Keratinocyte (primary cell): ENCODE measurements at regions not wholly inside any gene's neighbourhood (a gene's known extent, or its start where the extent isn't known, plus 50 kb on each side); places are given as distances from the start of the nearest gene placed in this dataset.

Experiments
- DNase-seq: peaks from one replicate; pipeline ENCODE4 v3.0.0-alpha.2; 2011; ENCODE audit warnings: low read depth, missing footprints, low spot score
- FAIRE-seq: peaks from 2 replicates; lab custom pipeline; 2011; peaks lifted over from hg19 to GRCh38; lab: Jason Lieb, UNC
- H2AFZ ChIP-seq: 2 replicates; pipeline ENCODE4 v1.6.0; 2012; ENCODE audit warnings: low read length, control low read depth, inconsistent platforms; ENCODE audit not compliant: control insufficient read depth
- H3K27ac ChIP-seq: 2 replicates; pipeline ENCODE4 v1.5.1; 2011; ENCODE audit warnings: low read length; ENCODE audit not compliant: control insufficient read depth, insufficient read depth
- H3K27me3 ChIP-seq: 3 replicates; pipeline ENCODE4 v1.6.0; 2011; ENCODE audit warnings: low read length; ENCODE audit not compliant: control insufficient read depth, insufficient read depth; ENCODE audit errors: extremely low read depth
- H3K36me3 ChIP-seq, 2 experiments: 2 replicates in 1 of 2; 3 replicates in 1 of 2; pipeline ENCODE4 v1.5.1; 2011; ENCODE audit warnings: low read length in 2 of 2, mild to moderate bottlenecking in 1 of 2; ENCODE audit not compliant: control insufficient read depth in 2 of 2, insufficient read depth in 2 of 2; ENCODE audit errors: extremely low read depth in 1 of 2
- H3K4me1 ChIP-seq: 3 replicates; pipeline ENCODE4 v1.5.1; 2011; ENCODE audit warnings: low read length; ENCODE audit not compliant: control insufficient read depth, insufficient read depth; ENCODE audit errors: extremely low read depth
- H3K4me2 ChIP-seq: 3 replicates; pipeline ENCODE4 v1.6.0; 2011; ENCODE audit warnings: low read depth, low read length; ENCODE audit not compliant: control insufficient read depth, insufficient read depth; ENCODE audit errors: extremely low read depth
- H3K4me3 ChIP-seq, 3 experiments: fragments of 200-600 bp in 1 of 3; sonication (generic) in 1 of 3; 2 replicates in 2 of 3; 3 replicates in 1 of 3; pipeline ENCODE4 v1.5.1; 2011 to 2016; ENCODE audit warnings: low read length in 3 of 3, mild to moderate bottlenecking in 3 of 3, control low read depth in 2 of 3, inconsistent platforms in 1 of 3, low read depth in 1 of 3, mixed read lengths in 1 of 3, mixed run types in 1 of 3, moderate library complexity in 1 of 3; ENCODE audit not compliant: control insufficient read depth in 2 of 3, insufficient read depth in 2 of 3; ENCODE audit errors: extremely low read depth in 1 of 3
- H3K79me2 ChIP-seq: 2 replicates; pipeline ENCODE4 v1.6.0; 2012; ENCODE audit warnings: low read length; ENCODE audit not compliant: control insufficient read depth, insufficient read depth
- H3K9ac ChIP-seq: 3 replicates; pipeline ENCODE4 v1.6.0; 2011; ENCODE audit warnings: low read length; ENCODE audit not compliant: control insufficient read depth, insufficient read depth; ENCODE audit errors: extremely low read depth
- H3K9me1 ChIP-seq: 3 replicates; pipeline ENCODE4 v1.6.0; 2011; ENCODE audit warnings: low read length; ENCODE audit not compliant: control insufficient read depth, insufficient read depth; ENCODE audit errors: extremely low read depth
- H3K9me3 ChIP-seq: 2 replicates; pipeline ENCODE4 v1.5.1; 2012; ENCODE audit warnings: low read depth, low read length; ENCODE audit not compliant: control insufficient read depth
- H4K20me1 ChIP-seq: 3 replicates; pipeline ENCODE4 v1.6.0; 2011; ENCODE audit warnings: low read length; ENCODE audit not compliant: control insufficient read depth, insufficient read depth; ENCODE audit errors: extremely low read depth
- CTCF ChIP-seq, 3 experiments: IDR thresholded peaks in 1 of 3; conservative IDR thresholded peaks in 1 of 3; optimal IDR thresholded peaks in 1 of 3; 2 replicates in 2 of 3; 3 replicates in 1 of 3; pipeline versions ENCODE3 to v1.5.1; 2011; ENCODE audit warnings: low read length in 3 of 3, mild to moderate bottlenecking in 3 of 3, moderate library complexity in 2 of 3, control low read depth in 1 of 3, inconsistent platforms in 1 of 3; ENCODE audit not compliant: insufficient read depth in 2 of 3; ENCODE audit errors: extremely low read depth in 1 of 3
- EZH2 ChIP-seq: IDR thresholded peaks from one replicate; pipeline ENCODE4 v1.6.1; 2012; ENCODE audit warnings: inconsistent platforms, mild to moderate bottlenecking, low read length, moderate library complexity
- dilution Hi-C: fragments of 300-500 bp; cut with MboI; formaldehyde crosslinking; loops from one replicate; pipeline ENCODE4 v1.7.0; 2020; ENCODE audit warnings: low sequenced_read_pairs; ENCODE audit not compliant: extremely low pct_ligation_motif_present

GRCh38 chr1:228823200-228823599 lies 87.9 kb downstream of the RHOU start:
- H3K9ac ChIP-seq: no peak overlapping the region
- TF ChIP-seq EZH2 (no peak), CTCF (optimal IDR thresholded peaks at IDR 0.05 in 1 of 3, IDR thresholded peaks at IDR 0.05 in 1 of 3, conservative IDR thresholded peaks at IDR 0.05 in 1 of 3; ENCODE audit: extremely low read depth in 1 of 3, insufficient read depth in 2 of 3, low read length in 3 of 3) (no peak)
- no peak overlapping the region for H3K4me2 ChIP-seq
- no peaks in the 10 kb centered on the region for H3K9me1 ChIP-seq
- H3K27ac ChIP-seq: no peak overlapping the region
- DNase-seq: no peak
- H3K27me3 ChIP-seq: peaks cover 24% of the 10 kb centered on the region
- no peaks in the 10 kb centered on the region for H4K20me1 ChIP-seq
- no peak for FAIRE-seq
- H3K4me3 ChIP-seq: no peak overlapping the region
- no peaks in the 10 kb centered on the region for H3K9me3 ChIP-seq
- H3K79me2 ChIP-seq: no peaks in the 10 kb centered on the region
- H3K4me1 ChIP-seq: no peaks in the 10 kb centered on the region
- no peak overlapping the region for H2AFZ ChIP-seq
- H3K36me3 ChIP-seq: no peaks in the 10 kb centered on the region
- dilution Hi-C loops: no loop called here

DNA sequence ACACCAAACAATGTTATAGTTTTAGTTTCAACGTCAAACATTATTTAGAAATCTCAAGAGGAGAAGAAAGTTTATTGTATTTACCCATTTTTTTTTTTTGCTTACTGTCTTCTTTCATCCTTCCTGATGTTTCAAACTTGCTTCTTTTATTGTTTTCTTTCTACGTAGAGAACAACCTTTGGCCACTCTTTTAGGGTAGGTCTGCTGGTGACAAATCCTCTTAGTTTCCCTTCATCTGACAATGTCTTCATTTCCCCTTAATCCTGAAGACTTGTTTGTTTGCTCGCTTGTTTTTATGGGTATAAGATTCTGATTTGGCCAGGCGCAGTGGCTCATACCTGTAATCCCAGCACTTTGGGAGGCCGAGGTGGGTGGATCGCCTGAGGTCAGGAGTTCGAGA lies 89.1 kb downstream of the RHOU start:
- Histone ChIP-seq H3K27me3 (peaks cover 18% of the 10 kb centered on the region), H3K9me1 (no peaks in the 10 kb centered on the region), H3K79me2 (no peaks in the 10 kb centered on the region), H3K9me3 (no peaks in the 10 kb centered on the region), H4K20me1 (no peaks in the 10 kb centered on the region), H3K4me3 (no peak overlapping the region), H2AFZ (no peak overlapping the region), H3K4me1 (no peaks in the 10 kb centered on the region), H3K27ac (no peak overlapping the region), H3K9ac (no peak overlapping the region), H3K36me3 (no peaks in the 10 kb centered on the region), H3K4me2 (no peak overlapping the region)
- FAIRE-seq (no peak), DNase-seq (no peak)
- dilution Hi-C loops: no loop called here
- TF ChIP-seq CTCF (optimal IDR thresholded peaks at IDR 0.05 in 1 of 3, IDR thresholded peaks at IDR 0.05 in 1 of 3, conservative IDR thresholded peaks at IDR 0.05 in 1 of 3; ENCODE audit: extremely low read depth in 1 of 3, insufficient read depth in 2 of 3, low read length in 3 of 3): no peak
- TF ChIP-seq EZH2: no peak
